AG04450 (cell line): ENCODE measurements at regions not wholly inside any gene's neighbourhood (a gene's known extent, or its start where the extent isn't known, plus 50 kb on each side); places are given as distances from the start of the nearest gene placed in this dataset.
"Not testable (repeated sequence)": the region's sequence is repeated elsewhere in the genome, so short reads cannot be mapped to it uniquely, and the experiment has no call there.

Source experiments
- CTCF ChIA-PET: fragments of 300-600, 350-600 bp; formaldehyde crosslinking; extraction: SDS; loops from one replicate; lab custom pipeline; 2022; ENCODE audit warnings: antibody characterized with exemption, inconsistent platforms; lab: Charles Lee
- POLR2A ChIA-PET: fragments of 350-600 bp; formaldehyde crosslinking; extraction: SDS; loops from one replicate; lab custom pipeline; 2021; ENCODE audit warnings: antibody characterized with exemption, inconsistent platforms; lab: Yijun Ruan, JAX
- DNase-seq: peaks from one replicate; pipeline ENCODE4 v3.0.0-alpha.2; 2011; ENCODE audit warnings: low read depth, low spot score
- H3K27ac ChIP-seq: one replicate; pipeline ENCODE4 v1.5.1; 2012; ENCODE audit warnings: low read depth, low read length, control low read depth
- H3K27me3 ChIP-seq: one replicate; pipeline ENCODE4 v1.6.0; 2012; ENCODE audit warnings: low read length; ENCODE audit not compliant: control insufficient read depth, insufficient read depth
- H3K4me3 ChIP-seq: 2 replicates; pipeline ENCODE4 v1.5.1; 2011; ENCODE audit warnings: mild to moderate bottlenecking, low read depth, low read length, control low read depth
- H3K9me3 ChIP-seq: 2 replicates; pipeline ENCODE4 v1.5.1; 2012; ENCODE audit warnings: low read length; ENCODE audit not compliant: control insufficient read depth, insufficient read depth
- TF ChIP-seq, protein P1 (sequence below): IDR thresholded peaks from 2 replicates; pipeline ENCODE4 v1.5.1; 2011; ENCODE audit warnings: low read depth, low read length, control low read depth, inconsistent platforms

DNA sequence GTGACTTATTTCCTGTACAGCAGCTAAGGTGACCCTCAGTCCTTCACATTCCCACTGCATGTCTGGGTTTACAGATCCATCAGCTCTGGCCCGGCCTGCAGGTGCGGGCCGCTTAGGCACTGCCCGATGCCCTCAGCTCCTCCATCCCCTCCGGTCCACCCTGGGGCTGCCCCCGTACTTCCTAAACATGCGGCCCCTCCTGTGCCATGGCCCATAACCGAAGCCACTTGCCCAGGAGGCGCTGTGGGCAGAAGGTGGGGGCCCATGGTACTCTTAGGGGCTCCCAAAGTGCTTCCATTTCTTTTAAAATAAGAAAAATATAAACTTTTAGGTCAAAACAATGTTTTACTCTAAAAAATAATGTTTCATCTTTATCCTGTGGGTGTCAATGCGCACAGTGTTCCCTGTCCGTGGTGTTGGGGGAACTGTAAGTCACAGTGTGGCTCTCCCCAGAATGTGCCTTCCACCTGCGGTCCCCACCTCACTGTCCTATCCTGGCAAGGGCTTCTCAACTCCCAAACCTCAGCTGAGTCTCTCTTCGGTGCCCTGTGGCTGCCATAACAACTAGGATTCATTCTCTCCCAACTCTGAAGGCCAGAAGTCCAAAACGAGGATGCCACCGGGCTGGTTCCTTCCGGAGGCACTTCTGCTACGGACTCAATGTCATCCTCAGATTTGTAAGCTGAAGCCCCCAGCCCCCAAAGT lies 132.7 kb upstream of the LPCAT1 start:
- ChIA-PET POLR2A (no interaction called here), CTCF (interaction anchor here (0.8 kb wide), 1 partner anchor 11 kb away, joined by 3 read pairs; no protein-coding TSS in a partner anchor)
- H3K9me3 ChIP-seq = no peaks in the 10 kb centered on the region; the same call in 1 of the 2 replicates
- peaks cover 43% of the 10 kb centered on the region for H3K27me3 ChIP-seq
- H3K4me3 ChIP-seq = no peak overlapping the region
- H3K27ac ChIP-seq = no peak overlapping the region
- DNase-seq = no peak
- TF ChIP-seq, protein P1, sequence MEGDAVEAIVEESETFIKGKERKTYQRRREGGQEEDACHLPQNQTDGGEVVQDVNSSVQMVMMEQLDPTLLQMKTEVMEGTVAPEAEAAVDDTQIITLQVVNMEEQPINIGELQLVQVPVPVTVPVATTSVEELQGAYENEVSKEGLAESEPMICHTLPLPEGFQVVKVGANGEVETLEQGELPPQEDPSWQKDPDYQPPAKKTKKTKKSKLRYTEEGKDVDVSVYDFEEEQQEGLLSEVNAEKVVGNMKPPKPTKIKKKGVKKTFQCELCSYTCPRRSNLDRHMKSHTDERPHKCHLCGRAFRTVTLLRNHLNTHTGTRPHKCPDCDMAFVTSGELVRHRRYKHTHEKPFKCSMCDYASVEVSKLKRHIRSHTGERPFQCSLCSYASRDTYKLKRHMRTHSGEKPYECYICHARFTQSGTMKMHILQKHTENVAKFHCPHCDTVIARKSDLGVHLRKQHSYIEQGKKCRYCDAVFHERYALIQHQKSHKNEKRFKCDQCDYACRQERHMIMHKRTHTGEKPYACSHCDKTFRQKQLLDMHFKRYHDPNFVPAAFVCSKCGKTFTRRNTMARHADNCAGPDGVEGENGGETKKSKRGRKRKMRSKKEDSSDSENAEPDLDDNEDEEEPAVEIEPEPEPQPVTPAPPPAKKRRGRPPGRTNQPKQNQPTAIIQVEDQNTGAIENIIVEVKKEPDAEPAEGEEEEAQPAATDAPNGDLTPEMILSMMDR = no peak

DNA sequence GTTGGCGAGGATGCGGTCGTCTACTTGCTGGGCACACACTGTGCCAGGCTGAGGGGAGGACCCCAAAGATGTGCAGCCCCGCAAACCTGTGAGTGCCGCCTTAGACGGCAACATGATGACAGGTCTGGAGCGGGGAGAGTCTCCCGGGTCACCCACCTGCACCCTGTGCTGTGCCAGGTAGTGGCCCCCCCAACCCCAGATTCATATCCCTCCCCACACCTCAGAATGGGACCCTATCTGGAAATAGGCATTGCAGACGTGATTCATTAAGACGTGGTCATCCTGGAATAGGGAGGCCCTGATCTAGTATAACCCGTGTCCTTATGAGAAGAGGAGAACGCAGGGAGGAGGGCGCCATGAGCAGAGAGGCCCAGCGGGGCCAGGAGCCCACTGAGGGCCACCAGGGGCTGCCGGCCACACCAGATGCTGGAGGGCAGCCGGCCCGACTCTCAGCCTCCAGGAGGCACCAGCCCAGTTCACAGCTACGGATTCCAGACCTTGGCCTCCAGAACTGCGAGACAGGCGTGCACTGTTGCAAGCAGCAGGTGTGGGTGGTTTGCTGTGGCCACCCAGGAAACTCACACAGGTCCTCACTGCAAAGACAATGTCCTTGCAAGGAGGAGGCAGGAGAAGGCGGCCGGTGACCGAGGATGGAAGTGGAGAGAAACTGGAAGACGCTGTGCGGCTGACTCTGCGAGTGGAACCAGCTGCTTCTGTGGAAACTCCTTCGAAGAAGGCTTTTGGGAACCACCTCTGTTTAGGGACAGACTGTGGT lies 131.9 kb upstream of the LPCAT1 start:
- DNase-seq = no peak
- no peaks in the 10 kb centered on the region; the same call in 1 of the 2 replicates for H3K9me3 ChIP-seq
- no peak overlapping the region for H3K27ac ChIP-seq
- CTCF ChIA-PET = interaction anchor here (0.8 to 1.2 kb wide), 2 partner anchors 11 kb away, joined by 3 to 5 read pairs; no protein-coding TSS in a partner anchor
- H3K27me3 ChIP-seq = peaks cover 43% of the 10 kb centered on the region
- TF ChIP-seq, protein P1 = no peak
- POLR2A ChIA-PET = no interaction called here
- H3K4me3 ChIP-seq = no peak overlapping the region

GRCh38 chr5:1654786-1655495 lies 131.2 kb upstream of the LPCAT1 start:
- TF ChIP-seq, protein P1 = no peak
- Histone ChIP-seq H3K9me3 (no peaks in the 10 kb centered on the region; the same call in 1 of the 2 replicates), H3K27me3 (peaks cover 39% of the 10 kb centered on the region), H3K27ac (no peak overlapping the region), H3K4me3 (no peak overlapping the region)
- ChIA-PET POLR2A (no interaction called here), CTCF (interaction anchor here (1.2 to 1.5 kb wide), 2 partner anchors 10 to 731 kb away, joined by 4 to 5 read pairs; no protein-coding TSS in a partner anchor)
- no peak for DNase-seq

- TF ChIP-seq, protein P1 = peak; percentile 20; the same call in 1 of the 2 replicates
- H3K27me3 ChIP-seq = peaks cover 36% of the 10 kb centered on the region
- H3K4me3 ChIP-seq, H3K9me3 ChIP-seq, POLR2A ChIA-PET, DNase-seq, H3K27ac ChIP-seq: not testable (repeated sequence)
- CTCF ChIA-PET = interaction anchor here (0.9 to 1.5 kb wide), 4 partner anchors 9 to 730 kb away, joined by 3 to 5 read pairs (median 4); no protein-coding TSS in a partner anchor
Observed at GRCh38 chr5:1653698-1654651, 130.2 kb upstream of the LPCAT1 start.
